Heart right ventricle (tissue), 16 donors: ENCODE measurements at regions not wholly inside any gene's neighbourhood (a gene's known extent, or its start where the extent isn't known, plus 50 kb on each side); places are given as distances from the start of the nearest gene placed in this dataset.

Source experiments
- ATAC-seq, 8 donors: fragments of 200-7000 bp; cut with Tn5 transposase; one replicate each; pipeline ENCODE4 v1.9.1; 2020; ENCODE audit warnings: mild to moderate bottlenecking in 8 of 8, moderate library complexity in 8 of 8, moderate number of reproducible peaks in 1 of 8
- DNase-seq, 2 donors: peaks; one replicate each; pipeline ENCODE4 v3.0.0-alpha.2; 2020
- H3K27ac ChIP-seq, 10 donors: fragments of 200-600 bp; sonication (generic) in 2 of 10; one replicate each; pipeline versions ENCODE4 v1.5.0 to v1.8.0; 2020 to 2022; ENCODE audit warnings: mild to moderate bottlenecking in 3 of 10
- H3K27me3 ChIP-seq, 7 donors: fragments of 200-600 bp; one replicate each; pipeline ENCODE4 v1.8.0; 2021 to 2022; ENCODE audit warnings: mild to moderate bottlenecking in 2 of 7
- H3K36me3 ChIP-seq, 9 donors: fragments of 200-600 bp; sonication (generic) in 1 of 9; one replicate each; pipeline versions ENCODE4 v1.5.0 to v1.8.0; 2020 to 2022; ENCODE audit warnings: mild to moderate bottlenecking in 2 of 9
- H3K4me1 ChIP-seq, 9 donors: fragments of 200-600 bp; sonication (generic) in 1 of 9; one replicate each; pipeline versions ENCODE4 v1.5.0 to v1.8.0; 2020 to 2022; ENCODE audit warnings: mild to moderate bottlenecking in 4 of 9
- H3K4me3 ChIP-seq, 10 donors: fragments of 200-600 bp; sonication (generic) in 2 of 10; one replicate each; pipeline versions ENCODE4 v1.5.0 to v1.8.0; 2020 to 2022; ENCODE audit warnings: mild to moderate bottlenecking in 7 of 10, moderate library complexity in 2 of 10
- H3K9me3 ChIP-seq, 11 donors: fragments of 200-600 bp in 10 of 11; sonication (generic) in 2 of 11; one replicate each; pipeline versions ENCODE4 v1.5.0 to v1.8.0; 2013 to 2022; ENCODE audit warnings: mild to moderate bottlenecking in 2 of 11, control low read depth in 1 of 11, moderate library complexity in 1 of 11
- CTCF ChIP-seq, 9 donors: fragments of 200-600 bp; sonication (generic) in 2 of 9; IDR thresholded peaks; one replicate each; pipeline versions ENCODE4 v1.5.0 to v1.8.0; 2021 to 2022; ENCODE audit warnings: antibody characterized with exemption in 9 of 9, mild to moderate bottlenecking in 5 of 9, moderate library complexity in 1 of 9
- WGBS, 2 donors: extraction: QIAGEN DNeasy Blood & Tissue Kit; methylation state at CpG; one replicate each; pipeline ENCODE4 v1.1.7; 2013; ENCODE audit warnings: inconsistent platforms in 1 of 2; 5-methylcytosine and 5-hydroxymethylcytosine counted together
- intact Hi-C, 10 donors: fragments of 100-400 bp; cut with DNase I; formaldehyde crosslinking; loops; one replicate each; pipeline versions ENCODE4 v1.11.1 to v1.14.2; 2022
- donor health status: Arrhythmogenic right ventricular cardiomyopathy.
- donor health status: ischemic (EF 13 %, LVEDD 7.1; RV severe dilation, severe dysfunction).
- donor health status: healthy with polysubstance abuse.
- donor health status: DM: no; HTN: yes; CAD: no.
- donor health status: DM: no; HTN: no; CAD: no.
- donor health status: ischemic (EF 25% LVEDD 6.9; RV normal size, moderate dysfunction).
- donor health status: ischemic (EF 25% LVEDD 5.7; RV mildly dilated, moderate dysfunction).
- donor health status: healthy.
- donor health status: DM: yes; HTN: yes; CAD: no.
- donor health status: Ischemic cardiomyopathy.
- donor health status: ischemic (EF 35%, LVEDD 5.7; RV mildly dilated, moderate dysfunction).
- donor health status: nonischemic (EF 11% LVEDD 7.7; RV severe dilation, severe dysfunction).
- donor health status: DM: yes; HTN: yes; CAD: no.
- donor health status: PGD.
- donor health status: ischemic (EF 29% LVEDD 5.4; RV normal size, mild dysfunction).
- donor health status: nonischemic (EF 23%, LVEDD 6.1; RV moderate dilation, normal function).

- Histone ChIP-seq H3K27ac (no peak overlapping the region), H3K4me1 (peaks cover 0 to 16% (median 5%) of the 10 kb centered on the region in 9 donors), H3K4me3 (no peak overlapping the region), H3K9me3 (no peaks in the 10 kb centered on the region), H3K36me3 (no peaks in the 10 kb centered on the region), H3K27me3 (no peaks in the 10 kb centered on the region)
- DNase-seq (no peak), ATAC-seq (no peak)
- intact Hi-C loops: no loop called here
- 88 to 89% methylated on average over 1 of the region's 1 CpG for WGBS, 2 donors
- TF ChIP-seq CTCF (IDR thresholded peaks at IDR 0.05): no peak
Observed at GRCh38 chr5:36531401-36531800, 75.0 kb upstream of the SLC1A3 start.

GRCh38 chr5:36535378-36535777 is 71.0 kb upstream of the SLC1A3 start:
- no peaks in the 10 kb centered on the region for H3K9me3 ChIP-seq
- H3K36me3 ChIP-seq: no peaks in the 10 kb centered on the region
- H3K27ac ChIP-seq: peak overlapping the region; percentile 31 to 83 (median 70)
- no peak for TF ChIP-seq CTCF (IDR thresholded peaks at IDR 0.05)
- DNase-seq: peak; percentile 38 to 41
- intact Hi-C loops: no loop called here
- no peaks in the 10 kb centered on the region for H3K27me3 ChIP-seq
- 58 to 65% methylated on average over 5 of the region's 5 CpGs for WGBS, 2 donors
- ATAC-seq: peak; percentile 78 to 97 (median 92)
- H3K4me1 ChIP-seq: peaks cover 0 to 25% (median 2%) of the 10 kb centered on the region in 9 donors
- H3K4me3 ChIP-seq: no peak overlapping the region

- no peak for TF ChIP-seq CTCF (IDR thresholded peaks at IDR 0.05)
- peak in 6 of 8 donors; percentile 10 to 39 (median 22) for ATAC-seq
- H3K4me1 ChIP-seq: peaks cover 0 to 25% (median 0%) of the 10 kb centered on the region in 9 donors
- no peak overlapping the region for H3K4me3 ChIP-seq
- DNase-seq: no peak
- no peaks in the 10 kb centered on the region for H3K27me3 ChIP-seq
- no peaks in the 10 kb centered on the region for H3K36me3 ChIP-seq
- H3K27ac ChIP-seq: peak overlapping the region in 8 of 10 donors; percentile 50 to 83 (median 72)
- H3K9me3 ChIP-seq: no peaks in the 10 kb centered on the region
- intact Hi-C loops: no loop called here
- WGBS, 2 donors: 66 to 72% methylated on average over 4 of the region's 4 CpGs
Observed at GRCh38 chr5:36535859-36536615, 70.4 kb upstream of the SLC1A3 start.

GRCh38 chr5:36536616-36537005 is 69.8 kb upstream of the SLC1A3 start:
- no peak for TF ChIP-seq CTCF (IDR thresholded peaks at IDR 0.05)
- H3K36me3 ChIP-seq: no peaks in the 10 kb centered on the region
- H3K9me3 ChIP-seq: no peaks in the 10 kb centered on the region
- no peaks in the 10 kb centered on the region for H3K27me3 ChIP-seq
- no peak overlapping the region for H3K4me3 ChIP-seq
- DNase-seq (no peak), ATAC-seq (no peak)
- intact Hi-C loops: no loop called here
- peaks cover 0 to 25% (median 0%) of the 10 kb centered on the region in 9 donors for H3K4me1 ChIP-seq
- peak overlapping the region in 6 of 10 donors; percentile 17 to 83 (median 71) for H3K27ac ChIP-seq
